BLaER1 (cell line): ENCODE measurements at regions not wholly inside any gene's neighbourhood (a gene's known extent, or its start where the extent isn't known, plus 50 kb on each side); places are given as distances from the start of the nearest gene placed in this dataset.
"Not testable (repeated sequence)": the region's sequence is repeated elsewhere in the genome, so short reads cannot be mapped to it uniquely, and the experiment has no call there.

Experiments used
- H3K27ac ChIP-seq: shearing (Covaris generic); formaldehyde crosslinking; 2 replicates; pipeline ENCODE4 v1.8.1; 2022
- H3K27me3 ChIP-seq: shearing (Covaris generic); formaldehyde crosslinking; 2 replicates; pipeline ENCODE4 v1.8.1; 2022
- H3K36me3 ChIP-seq: shearing (Covaris generic); formaldehyde crosslinking; 2 replicates; pipeline ENCODE4 v1.8.1; 2022
- H3K4me1 ChIP-seq: shearing (Covaris generic); formaldehyde crosslinking; 2 replicates; pipeline ENCODE4 v1.8.1; 2022
- H3K4me2 ChIP-seq: shearing (Covaris generic); formaldehyde crosslinking; 2 replicates; pipeline ENCODE4 v1.8.1; 2022
- H3K4me3 ChIP-seq: shearing (Covaris generic); formaldehyde crosslinking; 2 replicates; pipeline ENCODE4 v1.8.1; 2022
- H3K9ac ChIP-seq: shearing (Covaris generic); formaldehyde crosslinking; 2 replicates; pipeline ENCODE4 v1.8.1; 2022
- H3K9me3 ChIP-seq: shearing (Covaris generic); formaldehyde crosslinking; 2 replicates; pipeline ENCODE4 v1.8.1; 2022
- H4K20me1 ChIP-seq: shearing (Covaris generic); formaldehyde crosslinking; 2 replicates; pipeline ENCODE4 v1.8.1; 2022
- Cebpa-rat ChIP-seq: shearing (Covaris generic); IDR thresholded peaks from 2 replicates; pipeline ENCODE4 v1.8.1; 2022

DNA sequence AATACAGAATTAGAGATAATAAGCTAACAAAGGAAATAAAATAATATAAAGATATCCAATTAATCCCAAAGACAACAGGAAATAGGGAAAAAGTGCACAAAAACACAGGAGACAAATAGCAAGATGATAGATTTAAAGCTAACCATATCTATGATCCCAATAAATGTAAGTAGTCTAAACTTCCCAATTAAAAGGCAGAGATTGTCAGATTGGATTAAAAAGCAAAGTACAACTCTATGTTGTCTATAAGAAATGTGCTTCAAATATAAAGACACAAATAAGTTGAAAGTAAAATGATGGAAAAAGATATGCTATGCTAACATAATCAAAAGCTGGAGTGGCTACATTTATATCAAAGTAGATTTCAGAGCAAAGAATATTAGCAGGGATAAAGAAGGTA is 133.1 kb upstream of the ATP2B2 start:
- Histone ChIP-seq H3K27me3 (no peaks in the 10 kb centered on the region), H3K9me3 (peaks cover 37% of the 10 kb centered on the region), H4K20me1 (no peaks in the 10 kb centered on the region), H3K4me3 (no peak overlapping the region), H3K4me2 (no peak overlapping the region), H3K9ac (no peak overlapping the region), H3K36me3 (no peaks in the 10 kb centered on the region), H3K4me1 (no peaks in the 10 kb centered on the region), H3K27ac (no peak overlapping the region)
- no peak for TF ChIP-seq Cebpa-rat

DNA sequence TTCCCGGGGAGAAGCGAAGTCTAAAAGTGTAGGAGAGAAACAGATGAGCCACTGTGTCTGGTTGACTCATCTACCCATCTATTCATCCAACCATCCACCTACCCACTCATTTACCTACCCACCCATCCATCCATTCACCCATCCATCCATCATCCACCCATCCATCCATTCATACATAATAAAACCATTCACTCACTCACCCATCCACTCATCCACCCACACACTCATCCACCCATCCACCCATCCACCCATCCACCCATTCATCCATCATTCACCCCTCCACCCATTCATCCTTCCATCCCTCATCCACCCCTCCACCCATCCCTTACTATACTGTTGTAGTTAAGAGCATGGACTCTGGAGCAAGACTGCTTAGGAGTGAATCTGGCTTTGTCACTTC is 136.4 kb upstream of the ATP2B2 start:
- H3K4me3 ChIP-seq = no peak overlapping the region
- no peaks in the 10 kb centered on the region for H3K27me3 ChIP-seq
- H4K20me1 ChIP-seq = no peaks in the 10 kb centered on the region
- H3K4me1 ChIP-seq = no peaks in the 10 kb centered on the region
- no peak overlapping the region for H3K9ac ChIP-seq
- no peak overlapping the region for H3K4me2 ChIP-seq
- no peak overlapping the region for H3K27ac ChIP-seq
- peaks cover 31% of the 10 kb centered on the region for H3K9me3 ChIP-seq
- H3K36me3 ChIP-seq = no peaks in the 10 kb centered on the region
- TF ChIP-seq Cebpa-rat = no peak

DNA sequence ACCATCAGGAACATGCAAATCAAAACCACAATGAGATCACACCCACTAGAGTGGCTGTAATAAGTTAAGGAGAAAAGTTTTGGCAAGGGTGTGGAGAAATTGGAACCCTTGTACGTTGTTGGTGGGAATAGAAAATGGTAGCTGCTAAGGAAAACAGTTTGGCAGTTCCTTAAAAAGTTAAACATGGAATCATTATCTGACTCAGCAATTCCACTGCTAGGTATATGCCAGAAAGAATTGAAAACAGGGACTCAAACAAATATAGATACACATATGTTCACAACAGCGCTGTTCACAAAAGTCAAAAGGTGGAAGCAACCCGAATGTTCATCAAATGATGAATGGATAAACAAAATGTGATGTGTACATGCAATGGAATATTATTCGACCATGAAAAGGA is 138.8 kb upstream of the ATP2B2 start:
- TF ChIP-seq Cebpa-rat = no peak
- no peaks in the 10 kb centered on the region for H3K36me3 ChIP-seq
- H3K4me2 ChIP-seq = no peak overlapping the region
- H4K20me1 ChIP-seq = no peaks in the 10 kb centered on the region
- no peak overlapping the region for H3K9ac ChIP-seq
- H3K27me3 ChIP-seq = no peaks in the 10 kb centered on the region
- H3K9me3 ChIP-seq = peaks cover 7% of the 10 kb centered on the region; the same call in 1 of the 2 replicates
- H3K4me1 ChIP-seq = no peaks in the 10 kb centered on the region
- no peak overlapping the region for H3K4me3 ChIP-seq
- no peak overlapping the region for H3K27ac ChIP-seq

DNA sequence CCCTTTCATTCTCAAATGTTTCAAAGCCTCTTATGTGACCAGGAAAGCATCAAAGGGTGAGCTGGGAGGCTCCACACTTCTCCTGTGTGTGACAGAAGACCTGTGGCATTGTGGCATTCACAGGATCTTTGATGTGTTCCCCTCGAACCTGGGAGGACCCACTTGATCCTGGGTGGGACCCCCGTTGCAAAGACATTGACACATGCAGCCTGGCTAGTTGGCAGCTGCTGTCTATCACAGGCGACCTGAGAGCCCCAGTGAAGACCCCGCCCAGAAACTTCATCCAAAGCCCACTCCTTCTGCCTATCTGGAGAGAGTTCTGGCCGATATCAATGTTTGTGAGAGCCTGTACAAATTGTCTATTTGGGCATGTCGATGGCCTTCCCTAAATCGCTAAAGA is 140.4 kb upstream of the ATP2B2 start:
- Histone ChIP-seq H3K9ac (no peak overlapping the region), H4K20me1 (no peaks in the 10 kb centered on the region), H3K4me3 (no peak overlapping the region), H3K4me2 (no peak overlapping the region), H3K27me3 (no peaks in the 10 kb centered on the region), H3K36me3 (no peaks in the 10 kb centered on the region), H3K27ac (no peak overlapping the region), H3K4me1 (no peaks in the 10 kb centered on the region), H3K9me3 (no peaks in the 10 kb centered on the region)
- TF ChIP-seq Cebpa-rat = no peak

DNA sequence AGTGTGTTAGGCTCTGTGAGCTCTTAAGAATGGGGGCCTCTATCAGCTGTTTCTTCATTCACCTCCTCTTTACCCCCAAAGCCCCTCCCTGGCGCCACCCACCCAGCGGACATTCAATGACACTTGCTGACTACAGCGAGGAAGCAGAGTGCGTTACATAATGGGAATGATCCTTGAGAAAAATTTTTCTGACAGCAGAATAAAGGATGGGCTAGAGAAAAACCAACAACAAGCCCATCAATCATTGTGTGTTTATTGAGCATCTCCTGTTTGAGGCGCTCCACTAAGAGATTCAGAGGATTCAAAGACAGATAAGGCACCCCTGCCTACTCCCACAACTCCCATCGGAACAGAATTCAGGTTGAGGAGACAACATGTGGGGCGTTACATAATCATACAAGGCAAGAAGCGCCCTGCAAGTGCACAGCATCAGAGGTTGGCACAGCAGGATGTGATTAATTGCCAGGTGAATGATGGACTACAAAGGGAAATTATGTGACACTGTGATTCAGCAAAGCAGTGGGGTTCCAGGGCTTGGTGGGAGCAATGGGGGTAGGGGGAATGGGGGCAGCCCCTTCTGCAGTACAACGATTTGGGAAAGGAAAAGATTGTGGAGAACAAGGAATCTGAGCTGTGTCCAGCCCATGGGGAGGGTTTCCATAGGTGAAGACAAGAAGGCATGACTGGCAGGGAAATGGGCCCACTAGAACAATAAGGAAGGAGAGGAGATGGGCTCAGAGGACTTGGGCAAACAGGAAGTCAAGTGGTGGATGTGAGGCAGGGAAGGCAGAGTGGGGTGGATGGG is 141.3 kb upstream of the ATP2B2 start:
- Histone ChIP-seq H3K36me3 (no peaks in the 10 kb centered on the region), H3K4me1 (no peaks in the 10 kb centered on the region), H3K9ac (no peak overlapping the region), H3K27ac (no peak overlapping the region), H3K4me2 (no peak overlapping the region), H3K4me3 (no peak overlapping the region), H4K20me1 (no peaks in the 10 kb centered on the region), H3K9me3 (no peaks in the 10 kb centered on the region), H3K27me3 (no peaks in the 10 kb centered on the region)
- TF ChIP-seq Cebpa-rat = no peak

DNA sequence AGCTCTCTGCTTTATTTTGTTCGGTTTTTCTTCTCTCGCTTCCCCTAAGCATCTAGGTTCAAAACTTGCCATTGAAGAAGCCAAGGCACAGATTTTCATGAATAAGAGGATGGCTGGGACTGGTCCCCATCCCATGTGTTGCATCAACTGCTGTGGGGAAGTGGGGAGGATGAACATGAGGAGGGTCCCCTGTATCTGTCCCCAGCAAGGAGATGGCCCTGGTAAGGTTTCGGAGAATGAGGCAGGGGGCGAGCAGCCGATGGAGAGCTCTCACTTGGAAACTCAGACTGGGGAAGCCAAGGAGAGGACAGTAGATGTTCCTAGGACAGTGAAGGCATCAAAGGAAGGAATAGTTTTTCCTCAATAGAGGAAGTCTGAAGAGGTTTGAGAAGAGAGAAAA is 142.0 kb upstream of the ATP2B2 start:
- Histone ChIP-seq H3K27me3 (no peaks in the 10 kb centered on the region), H3K27ac (no peak overlapping the region), H3K9ac (no peak overlapping the region), H3K9me3 (no peaks in the 10 kb centered on the region), H3K4me1 (no peaks in the 10 kb centered on the region), H3K4me2 (no peak overlapping the region), H4K20me1 (no peaks in the 10 kb centered on the region), H3K36me3 (no peaks in the 10 kb centered on the region), H3K4me3 (no peak overlapping the region)
- no peak for TF ChIP-seq Cebpa-rat

DNA sequence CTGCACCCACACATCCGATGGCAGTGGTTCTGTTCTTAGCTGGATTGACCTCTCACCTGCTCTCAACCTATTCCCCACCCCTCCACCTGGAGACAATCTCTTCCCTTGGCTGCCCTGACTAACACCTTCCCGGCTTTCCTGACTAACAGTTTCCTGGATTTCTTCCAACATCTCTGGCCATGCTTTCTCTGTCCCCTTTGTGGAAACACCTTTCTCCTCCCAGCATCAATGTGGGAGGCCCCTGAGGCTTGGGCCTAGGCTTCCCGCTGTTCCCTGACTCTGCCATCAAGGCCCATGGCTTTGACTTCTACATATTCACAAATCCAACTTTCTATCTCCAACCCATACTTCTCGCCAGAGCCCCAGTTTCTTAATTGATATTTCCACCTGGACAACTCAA is 142.8 kb upstream of the ATP2B2 start:
- no peak for TF ChIP-seq Cebpa-rat
- H3K9me3 ChIP-seq = no peaks in the 10 kb centered on the region
- no peaks in the 10 kb centered on the region for H3K4me1 ChIP-seq
- H3K4me2 ChIP-seq = no peak overlapping the region
- no peaks in the 10 kb centered on the region for H3K27me3 ChIP-seq
- no peaks in the 10 kb centered on the region for H4K20me1 ChIP-seq
- H3K36me3 ChIP-seq = no peaks in the 10 kb centered on the region
- H3K9ac ChIP-seq = no peak overlapping the region
- H3K27ac ChIP-seq = no peak overlapping the region
- no peak overlapping the region for H3K4me3 ChIP-seq

DNA sequence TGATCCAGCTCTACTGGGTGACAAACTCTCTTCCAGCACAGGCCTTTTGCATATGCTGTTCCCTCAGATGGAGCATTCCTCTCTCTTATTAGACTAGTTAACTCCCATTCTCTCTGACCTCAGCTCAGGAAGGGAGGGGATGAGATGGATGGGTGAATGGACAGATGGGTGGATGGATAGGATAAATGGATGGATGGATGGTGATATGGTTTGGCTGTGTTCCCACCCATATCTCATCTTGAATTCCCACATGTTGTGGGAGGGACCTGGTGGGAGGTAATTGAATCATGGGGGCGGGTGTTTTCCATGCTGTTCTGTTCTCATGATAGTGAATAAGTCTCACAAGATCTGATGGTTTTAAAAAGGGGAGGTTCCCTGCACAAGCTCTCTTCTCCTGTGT is 144.1 kb upstream of the ATP2B2 start:
- H3K4me1 ChIP-seq, H3K9ac ChIP-seq, H4K20me1 ChIP-seq, H3K9me3 ChIP-seq, H3K4me3 ChIP-seq, H3K27ac ChIP-seq, H3K4me2 ChIP-seq, H3K27me3 ChIP-seq, H3K36me3 ChIP-seq: not testable (repeated sequence)

DNA sequence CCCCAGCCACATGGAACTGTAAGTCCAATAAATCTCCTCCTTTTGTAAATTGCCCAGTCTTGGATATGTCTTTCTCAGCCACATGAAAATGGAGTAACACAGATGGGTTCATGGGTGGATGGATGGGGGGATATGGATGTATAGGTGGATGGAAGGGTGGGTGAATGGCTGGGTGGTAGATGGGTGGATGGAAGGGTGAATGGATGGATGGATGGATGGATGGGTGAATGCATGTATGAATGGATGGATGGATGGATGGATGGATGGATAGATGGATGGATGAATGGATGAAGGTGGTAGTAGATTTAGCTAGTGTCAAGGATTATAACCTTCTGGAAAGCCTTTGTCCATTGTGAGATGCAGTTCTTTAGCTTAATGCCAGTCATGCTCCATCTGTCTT is 146.1 kb upstream of the ATP2B2 start:
- Histone ChIP-seq H3K27ac (no peak overlapping the region), H3K9me3 (no peaks in the 10 kb centered on the region), H3K27me3 (no peaks in the 10 kb centered on the region), H3K4me1 (peaks cover 12% of the 10 kb centered on the region), H3K4me2 (no peak overlapping the region), H3K9ac (no peak overlapping the region), H3K4me3 (no peak overlapping the region), H3K36me3 (no peaks in the 10 kb centered on the region), H4K20me1 (no peaks in the 10 kb centered on the region)
- no peak for TF ChIP-seq Cebpa-rat

DNA sequence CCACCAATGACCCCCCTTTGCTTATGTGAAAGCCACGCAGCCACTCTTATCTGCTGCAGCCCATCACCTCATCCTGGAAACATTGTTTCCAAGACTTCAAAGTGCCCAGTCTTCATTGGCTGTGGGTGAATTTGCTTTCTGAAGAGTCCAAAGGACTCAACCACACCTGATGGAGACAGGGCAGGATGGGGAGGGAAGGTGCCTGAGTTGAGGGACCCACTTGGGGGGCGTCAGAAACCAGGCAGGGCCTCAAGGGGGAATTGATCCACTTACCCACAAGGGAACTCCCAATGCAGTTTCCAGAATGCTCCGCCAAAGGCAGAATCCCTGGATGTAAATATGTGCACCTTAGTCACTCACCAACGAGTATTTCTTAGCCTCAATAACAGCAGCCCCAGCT is 147.9 kb upstream of the ATP2B2 start:
- Histone ChIP-seq H4K20me1 (no peaks in the 10 kb centered on the region), H3K9me3 (no peaks in the 10 kb centered on the region), H3K36me3 (no peaks in the 10 kb centered on the region), H3K27ac (no peak overlapping the region), H3K4me2 (no peak overlapping the region), H3K4me1 (peaks cover 12% of the 10 kb centered on the region), H3K9ac (no peak overlapping the region), H3K27me3 (no peaks in the 10 kb centered on the region), H3K4me3 (no peak overlapping the region)
- TF ChIP-seq Cebpa-rat = no peak
